CD4-positive, alpha-beta T cell (primary cell): ENCODE measurements at regions not wholly inside any gene's neighbourhood (a gene's known extent, or its start where the extent isn't known, plus 50 kb on each side); places are given as distances from the start of the nearest gene placed in this dataset.

Experiments used
- ATAC-seq: fragments of 200-7000 bp; cut with Tn5 transposase; one replicate; pipeline ENCODE4 v1.10.0; 2022; ENCODE audit warnings: mild to moderate bottlenecking; ENCODE audit not compliant: poor library complexity
- CTCF ChIA-PET: fragments of 350-600 bp; sonication (Branson Sonifier 250); formaldehyde crosslinking; loops from one replicate; lab custom pipeline; 2021; ENCODE audit warnings: antibody characterized with exemption, inconsistent platforms; lab: Charles Lee
- POLR2A ChIA-PET: fragments of 350-600 bp; sonication (Branson Sonifier 250); formaldehyde crosslinking; loops from one replicate; lab custom pipeline; 2021; ENCODE audit warnings: antibody characterized with exemption, inconsistent platforms; lab: Charles Lee
- DNase-seq, 14 experiments: peaks; one replicate each; pipeline ENCODE4 v3.0.0-alpha.2; 2013 to 2020; ENCODE audit warnings: mixed read lengths in 2 of 14
- H3K27ac ChIP-seq, 2 donors: one replicate each; pipeline versions ENCODE4 v1.5.1 to v1.7.0; 2013; ENCODE audit warnings: low read length in 2 of 2, low read depth in 1 of 2, mild to moderate bottlenecking in 1 of 2
- H3K27me3 ChIP-seq, 2 experiments: 1 replicate in 1 of 2; 2 replicates in 1 of 2; pipeline versions ENCODE4 v1.6.1 to v1.7.0; 2013; ENCODE audit warnings: low read length in 2 of 2, control low read depth in 1 of 2, mild to moderate bottlenecking in 1 of 2, moderate library complexity in 1 of 2; ENCODE audit not compliant: insufficient read depth in 2 of 2, control insufficient read depth in 1 of 2
- H3K36me3 ChIP-seq: one replicate; pipeline ENCODE4 v1.6.1; 2013; ENCODE audit warnings: low read length, control low read depth; ENCODE audit not compliant: insufficient read depth
- H3K4me1 ChIP-seq: one replicate; pipeline ENCODE4 v1.6.1; 2013; ENCODE audit warnings: low read length, control low read depth; ENCODE audit not compliant: insufficient read depth
- H3K4me3 ChIP-seq: one replicate; pipeline ENCODE4 v1.5.1; 2013; ENCODE audit warnings: mild to moderate bottlenecking, low read length, moderate library complexity
- H3K9me3 ChIP-seq, 2 experiments: 1 replicate in 1 of 2; 2 replicates in 1 of 2; pipeline versions ENCODE4 v1.6.1 to v1.7.0; 2013; ENCODE audit warnings: low read length in 2 of 2, mild to moderate bottlenecking in 2 of 2, control low read depth in 1 of 2, moderate library complexity in 1 of 2; ENCODE audit not compliant: control insufficient read depth in 1 of 2, insufficient read depth in 1 of 2
- H3K27ac Mint-ChIP-seq: one replicate; pipeline ENCODE4 v1.8.0; 2020; ENCODE audit warnings: mixed read lengths
- H3K27me3 Mint-ChIP-seq: one replicate; pipeline ENCODE4 v1.8.0; 2021; ENCODE audit warnings: mixed read lengths
- H3K36me3 Mint-ChIP-seq: one replicate; pipeline ENCODE4 v1.8.0; 2021; ENCODE audit warnings: low read depth, mixed read lengths
- H3K4me1 Mint-ChIP-seq: one replicate; pipeline ENCODE4 v1.8.0; 2021; ENCODE audit warnings: low read depth, mixed read lengths
- H3K4me3 Mint-ChIP-seq: one replicate; pipeline ENCODE4 v1.8.0; 2020; ENCODE audit warnings: mild to moderate bottlenecking, mixed read lengths
- H3K9me3 Mint-ChIP-seq: one replicate; pipeline ENCODE4 v1.8.0; 2020; ENCODE audit warnings: mixed read lengths
- intact Hi-C, 2 experiments: fragments of 100-400 bp; cut with DNase I in 1 of 2; cut with micrococcal nuclease in 1 of 2; formaldehyde crosslinking; loops; one replicate each; pipeline versions ENCODE4 v1.15.1 to v1.9.0; 2023 to 2025; cut with DNase I, micrococcal nuclease
- TF ChIP-seq, protein P1 (sequence below): fragments of 200-600 bp; IDR thresholded peaks from one replicate; pipeline ENCODE4 v1.8.0; 2022; ENCODE audit warnings: antibody characterized with exemption, mild to moderate bottlenecking

- no peak for ATAC-seq
- DNase-seq = no peak
- CTCF ChIA-PET = no interaction called here
- Histone ChIP-seq H3K4me3 (no peak overlapping the region), H3K9me3 (no peaks in the 10 kb centered on the region), H3K36me3 (no peaks in the 10 kb centered on the region), H3K27me3 (no peaks in the 10 kb centered on the region), H3K27ac (no peak overlapping the region), H3K4me1 (no peaks in the 10 kb centered on the region)
- TF ChIP-seq, protein P1, sequence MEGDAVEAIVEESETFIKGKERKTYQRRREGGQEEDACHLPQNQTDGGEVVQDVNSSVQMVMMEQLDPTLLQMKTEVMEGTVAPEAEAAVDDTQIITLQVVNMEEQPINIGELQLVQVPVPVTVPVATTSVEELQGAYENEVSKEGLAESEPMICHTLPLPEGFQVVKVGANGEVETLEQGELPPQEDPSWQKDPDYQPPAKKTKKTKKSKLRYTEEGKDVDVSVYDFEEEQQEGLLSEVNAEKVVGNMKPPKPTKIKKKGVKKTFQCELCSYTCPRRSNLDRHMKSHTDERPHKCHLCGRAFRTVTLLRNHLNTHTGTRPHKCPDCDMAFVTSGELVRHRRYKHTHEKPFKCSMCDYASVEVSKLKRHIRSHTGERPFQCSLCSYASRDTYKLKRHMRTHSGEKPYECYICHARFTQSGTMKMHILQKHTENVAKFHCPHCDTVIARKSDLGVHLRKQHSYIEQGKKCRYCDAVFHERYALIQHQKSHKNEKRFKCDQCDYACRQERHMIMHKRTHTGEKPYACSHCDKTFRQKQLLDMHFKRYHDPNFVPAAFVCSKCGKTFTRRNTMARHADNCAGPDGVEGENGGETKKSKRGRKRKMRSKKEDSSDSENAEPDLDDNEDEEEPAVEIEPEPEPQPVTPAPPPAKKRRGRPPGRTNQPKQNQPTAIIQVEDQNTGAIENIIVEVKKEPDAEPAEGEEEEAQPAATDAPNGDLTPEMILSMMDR = no peak
- Mint-ChIP-seq H3K27me3 (peaks cover 18% of the 10 kb centered on the region), H3K36me3 (no peaks in the 10 kb centered on the region), H3K4me3 (no peak overlapping the region), H3K4me1 (no peaks in the 10 kb centered on the region), H3K27ac (no peak overlapping the region), H3K9me3 (no peaks in the 10 kb centered on the region)
- intact Hi-C loops = no loop called here
- POLR2A ChIA-PET = no interaction called here
Observed at GRCh38 chr10:128792426-128793140, 666.4 kb upstream of the MKI67 start.

DNA sequence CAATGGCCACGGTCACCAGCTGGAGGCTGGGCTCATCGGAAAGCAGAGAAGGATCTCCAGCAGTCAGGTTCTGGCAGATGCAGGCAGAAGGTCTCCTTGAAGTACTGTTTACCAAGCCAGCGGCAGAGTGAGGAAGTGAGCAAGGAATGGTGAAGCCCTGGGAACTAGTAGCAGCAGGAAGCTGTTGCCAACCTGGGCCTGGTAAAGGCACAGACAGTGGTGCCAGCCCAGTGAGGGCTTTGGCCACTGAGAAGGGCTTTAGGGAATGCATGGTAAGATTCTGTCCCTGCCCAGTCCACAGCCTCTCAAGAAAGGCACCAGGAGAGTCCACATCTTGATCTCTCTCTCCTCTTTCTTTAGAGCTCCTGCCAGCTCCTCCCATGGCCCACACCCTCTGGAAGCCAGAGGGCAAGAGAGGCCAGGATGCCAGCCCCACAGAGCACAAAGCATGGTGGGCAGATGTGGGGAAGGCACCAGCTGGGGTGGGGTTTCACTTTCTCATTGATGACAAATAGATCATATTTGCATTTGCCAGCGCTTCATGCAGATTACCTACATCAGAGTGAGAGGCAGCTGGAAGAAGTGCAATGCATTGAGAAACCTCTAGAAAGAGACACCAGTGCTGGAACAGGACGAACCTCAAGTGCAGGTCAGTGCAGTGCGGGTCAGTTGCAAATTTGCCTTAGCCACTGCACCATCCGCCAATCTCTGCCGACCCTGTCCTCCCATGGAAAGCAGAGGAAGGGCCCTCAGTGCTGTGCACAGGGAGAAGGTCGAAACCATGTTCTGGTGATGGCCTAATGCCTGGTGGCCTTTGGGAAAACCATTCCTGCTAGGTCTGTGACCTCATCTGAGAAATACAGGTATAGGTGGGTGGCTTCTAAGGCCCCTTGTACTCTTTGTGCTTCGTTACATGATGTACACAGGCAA is 667.8 kb upstream of the MKI67 start:
- Mint-ChIP-seq H3K4me3 (no peak overlapping the region), H3K4me1 (no peaks in the 10 kb centered on the region), H3K27ac (no peak overlapping the region), H3K27me3 (peaks cover 18% of the 10 kb centered on the region), H3K36me3 (no peaks in the 10 kb centered on the region), H3K9me3 (peaks cover 3% of the 10 kb centered on the region)
- Histone ChIP-seq H3K9me3 (peaks cover 0 to 4% of the 10 kb centered on the region in 2 experiments), H3K27ac (no peak overlapping the region), H3K4me1 (no peaks in the 10 kb centered on the region), H3K27me3 (no peaks in the 10 kb centered on the region), H3K36me3 (no peaks in the 10 kb centered on the region), H3K4me3 (no peak overlapping the region)
- intact Hi-C loops = no loop called here
- ATAC-seq (no peak), DNase-seq (no peak)
- TF ChIP-seq, protein P1 = no peak
- ChIA-PET CTCF (no interaction called here), POLR2A (no interaction called here)

DNA sequence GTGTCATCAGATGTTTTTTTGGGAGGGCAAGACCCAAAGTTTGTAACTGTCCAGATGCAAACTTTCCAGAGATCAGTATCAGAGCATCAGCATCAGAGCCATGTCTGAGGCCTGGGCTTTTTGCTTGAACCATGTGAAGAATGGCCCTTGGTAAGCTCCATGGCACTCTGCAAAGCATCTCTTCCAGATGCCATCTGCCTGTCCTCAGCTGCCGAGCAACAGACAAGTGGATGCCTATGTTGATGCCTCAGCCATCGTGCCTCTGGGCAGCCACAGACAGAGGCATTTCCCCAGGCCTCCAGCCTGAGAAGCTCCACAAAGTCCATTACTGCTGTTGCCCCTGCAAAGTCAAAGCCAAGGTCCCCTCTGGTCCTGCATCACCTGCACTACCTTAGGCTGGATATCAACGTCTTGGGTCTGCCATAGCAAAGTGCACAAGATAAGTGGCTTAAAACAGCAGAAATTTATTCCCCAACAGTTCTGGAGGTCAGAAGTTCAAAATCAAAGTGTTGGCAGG is 670.2 kb upstream of the MKI67 start:
- no peak overlapping the region for H3K27ac Mint-ChIP-seq
- Histone ChIP-seq H3K36me3 (no peaks in the 10 kb centered on the region), H3K4me3 (no peak overlapping the region), H3K27me3 (no peaks in the 10 kb centered on the region), H3K9me3 (peaks cover 0 to 4% of the 10 kb centered on the region in 2 experiments), H3K27ac (no peak overlapping the region), H3K4me1 (no peaks in the 10 kb centered on the region)
- TF ChIP-seq, protein P1 = no peak
- no peaks in the 10 kb centered on the region for H3K36me3 Mint-ChIP-seq
- H3K4me3 Mint-ChIP-seq = no peak overlapping the region
- ATAC-seq (no peak), DNase-seq (no peak)
- ChIA-PET POLR2A (no interaction called here), CTCF (no interaction called here)
- no peaks in the 10 kb centered on the region for H3K4me1 Mint-ChIP-seq
- peaks cover 3% of the 10 kb centered on the region for H3K9me3 Mint-ChIP-seq
- H3K27me3 Mint-ChIP-seq = peaks cover 8% of the 10 kb centered on the region
- intact Hi-C loops = no loop called here
